A673 (cell line): ENCODE measurements at regions not wholly inside any gene's neighbourhood (a gene's known extent, or its start where the extent isn't known, plus 50 kb on each side); places are given as distances from the start of the nearest gene placed in this dataset.

ENCODE experiments used
- CTCF ChIP-seq: fragments of 300-800, 200-600 bp; sonication (generic); conservative IDR thresholded peaks from 2 replicates; pipeline ENCODE4 v1.5.1; 2017; ENCODE audit warnings: low read depth, mild to moderate bottlenecking, antibody characterized with exemption, low read length, moderate library complexity, mixed read lengths
- EZH2 ChIP-seq: fragments of 200-600 bp; sonication (generic); IDR thresholded peaks from 2 replicates; pipeline ENCODE4 v1.6.1; 2017; ENCODE audit warnings: borderline replicate concordance, low read depth, mild to moderate bottlenecking, mixed read lengths, antibody characterized with exemption, low read length; ENCODE audit not compliant: poor library complexity, severe bottlenecking

GRCh38 chr14:34199585-34199984 lies 248.7 kb upstream of the EGLN3 start:
- TF ChIP-seq CTCF (no peak), EZH2 (no peak)
